WTC11 (cell line): ENCODE measurements at regions not wholly inside any gene's neighbourhood (a gene's known extent, or its start where the extent isn't known, plus 50 kb on each side); places are given as distances from the start of the nearest gene placed in this dataset.

ENCODE experiments used
- ATAC-seq: fragments of 200-7000 bp; cut with Tn5 transposase; 2 replicates; pipeline ENCODE4 v1.10.0; 2021; ENCODE audit warnings: mild to moderate bottlenecking, moderate library complexity
- CTCF ChIA-PET: fragments of 300-600 bp; sonication (Branson Sonifier 250); formaldehyde crosslinking; loops from one replicate; lab custom pipeline; 2021; ENCODE audit warnings: antibody characterized with exemption; lab: Charles Lee
- POLR2A ChIA-PET: fragments of 350-600 bp; sonication (Branson Sonifier 250); formaldehyde crosslinking; loops from one replicate; lab custom pipeline; 2021; ENCODE audit warnings: antibody characterized with exemption; lab: Charles Lee
- DNase-seq: peaks from one replicate; pipeline ENCODE4 v3.0.0; 2021; ENCODE audit warnings: low spot score
- H3K27ac Mint-ChIP-seq: 2 replicates; pipeline ENCODE4 v1.8.0; 2021; ENCODE audit warnings: mixed read lengths
- H3K27me3 Mint-ChIP-seq: 2 replicates; pipeline ENCODE4 v1.8.0; 2021; ENCODE audit warnings: low read depth, mild to moderate bottlenecking, moderate library complexity, mixed read lengths
- H3K36me3 Mint-ChIP-seq: 2 replicates; pipeline ENCODE4 v1.8.0; 2021; ENCODE audit warnings: mixed read lengths
- H3K4me1 Mint-ChIP-seq: 2 replicates; pipeline ENCODE4 v1.8.0; 2022; ENCODE audit warnings: mixed read lengths
- H3K4me3 Mint-ChIP-seq: 2 replicates; pipeline ENCODE4 v1.8.0; 2021; ENCODE audit warnings: mild to moderate bottlenecking, moderate library complexity, mixed read lengths
- H3K9me3 Mint-ChIP-seq: 2 replicates; pipeline ENCODE4 v1.8.0; 2021; ENCODE audit warnings: mixed read lengths
- CDX4 ChIP-seq: fragments of 250-450 bp; sonication (Bioruptor Pico); IDR thresholded peaks from 2 replicates; pipeline ENCODE4 v1.9.0; 2021; ENCODE audit warnings: moderate library complexity, mild to moderate bottlenecking, inconsistent platforms, borderline replicate concordance
- CREB1 ChIP-seq: sonication (generic); formaldehyde crosslinking; IDR thresholded peaks from 2 replicates; pipeline ENCODE4 v1.8.0; 2023; ENCODE audit warnings: mild to moderate bottlenecking, missing genetic modification reagents
- CTCF ChIP-seq: fragments of 200-600 bp; IDR thresholded peaks from 2 replicates; pipeline ENCODE4 v1.8.0; 2022; ENCODE audit warnings: antibody characterized with exemption
- E2F5 ChIP-seq: sonication (generic); formaldehyde crosslinking; IDR thresholded peaks from 2 replicates; pipeline ENCODE4 v1.8.1; 2022; ENCODE audit warnings: mild to moderate bottlenecking, moderate library complexity, missing genetic modification reagents
- ELF4 ChIP-seq: sonication (generic); formaldehyde crosslinking; IDR thresholded peaks from 2 replicates; pipeline ENCODE4 v1.8.1; 2022; ENCODE audit warnings: low read depth, mild to moderate bottlenecking, moderate library complexity, missing genetic modification reagents
- ERG ChIP-seq: fragments of 250-450 bp; sonication (Bioruptor Pico); IDR thresholded peaks from 2 replicates; pipeline ENCODE4 v1.8.0; 2021; ENCODE audit warnings: mild to moderate bottlenecking
- GRHL2 ChIP-seq: fragments of 250-450 bp; sonication (Bioruptor Pico); IDR thresholded peaks from 2 replicates; pipeline ENCODE4 v1.8.0; 2022; ENCODE audit warnings: mild to moderate bottlenecking, moderate library complexity; ENCODE audit not compliant: insufficient replicate concordance, severe bottlenecking
- MLX ChIP-seq: sonication (generic); formaldehyde crosslinking; IDR thresholded peaks from 2 replicates; pipeline ENCODE4 v1.8.1; 2023; ENCODE audit warnings: mild to moderate bottlenecking, missing genetic modification reagents, moderate library complexity
- MXD4 ChIP-seq: fragments of 250-450 bp; sonication (Bioruptor Pico); IDR thresholded peaks from 2 replicates; pipeline ENCODE4 v1.8.0; 2021; ENCODE audit warnings: mild to moderate bottlenecking, moderate library complexity, borderline replicate concordance
- NR2C2 ChIP-seq: sonication (generic); formaldehyde crosslinking; IDR thresholded peaks from 2 replicates; pipeline ENCODE4 v1.8.0; 2022; ENCODE audit warnings: mild to moderate bottlenecking, missing genetic modification reagents
- NR3C1 ChIP-seq: sonication (generic); formaldehyde crosslinking; conservative IDR thresholded peaks from 2 replicates; pipeline ENCODE4 v1.8.1; 2023; ENCODE audit warnings: low read depth, mild to moderate bottlenecking, missing genetic modification reagents
- OVOL2 ChIP-seq: fragments of 250-450 bp; sonication (Bioruptor Pico); IDR thresholded peaks from 2 replicates; pipeline ENCODE4 v1.9.0; 2021; ENCODE audit warnings: mild to moderate bottlenecking, borderline replicate concordance
- PREB ChIP-seq: sonication (generic); formaldehyde crosslinking; IDR thresholded peaks from 2 replicates; pipeline ENCODE4 v1.8.1; 2022; ENCODE audit warnings: mild to moderate bottlenecking, missing genetic modification reagents, moderate library complexity, borderline replicate concordance
- STAT6 ChIP-seq: sonication (generic); formaldehyde crosslinking; conservative IDR thresholded peaks from 2 replicates; pipeline ENCODE4 v1.8.1; 2023; ENCODE audit warnings: mild to moderate bottlenecking, low read depth, missing genetic modification reagents, moderate library complexity
- TEAD4 ChIP-seq: sonication (generic); formaldehyde crosslinking; IDR thresholded peaks from 2 replicates; pipeline ENCODE4 v1.8.0; 2022; ENCODE audit warnings: mild to moderate bottlenecking, missing genetic modification reagents
- USF2 ChIP-seq: sonication (generic); formaldehyde crosslinking; IDR thresholded peaks from 2 replicates; pipeline ENCODE4 v1.8.1; 2023; ENCODE audit warnings: mild to moderate bottlenecking, missing genetic modification reagents, moderate library complexity
- ZNF263 ChIP-seq: sonication (generic); formaldehyde crosslinking; IDR thresholded peaks from 2 replicates; pipeline ENCODE4 v1.8.1; 2022; ENCODE audit warnings: low read depth, mild to moderate bottlenecking, moderate library complexity, missing genetic modification reagents
- ZNF532 ChIP-seq: fragments of 250-450 bp; sonication (Bioruptor Pico); IDR thresholded peaks from 2 replicates; pipeline ENCODE4 v1.9.0; 2021; ENCODE audit warnings: mild to moderate bottlenecking, borderline replicate concordance

GRCh38 chr9:82164159-82164558 is 175.6 kb downstream of the SPATA31D1 start (continued):
- TF ChIP-seq STAT6 (no peak), USF2 (no peak), CREB1 (CRISPR knock-in tag) (no peak), CDX4 (CRISPR knock-in tag) (no peak), PREB (no peak), GRHL2 (CRISPR knock-in tag) (no peak), TEAD4 (CRISPR knock-in tag) (no peak), ERG (CRISPR knock-in tag) (no peak), MLX (CRISPR knock-in tag) (no peak), ZNF263 (CRISPR knock-in tag) (no peak), OVOL2 (no peak), E2F5 (no peak)

GRCh38 chr9:82167296-82167695 is 178.7 kb downstream of the SPATA31D1 start:
- H3K36me3 Mint-ChIP-seq: no peaks in the 10 kb centered on the region
- TF ChIP-seq ELF4 (CRISPR knock-in tag): no peak
- TF ChIP-seq, all 79 proteins: peak for 0
- POLR2A ChIA-PET: no interaction called here
- no peak overlapping the region for H3K4me3 Mint-ChIP-seq
- no peaks in the 10 kb centered on the region; the same call in 1 of the 2 replicates for H3K27me3 Mint-ChIP-seq
- no peak overlapping the region for H3K27ac Mint-ChIP-seq
- DNase-seq: no peak
- H3K4me1 Mint-ChIP-seq: peaks cover 21% of the 10 kb centered on the region
- CTCF ChIA-PET: no interaction called here
- no peak for ATAC-seq
- peaks cover 10% of the 10 kb centered on the region for H3K9me3 Mint-ChIP-seq

GRCh38 chr9:82168585-82168984 is 180.0 kb downstream of the SPATA31D1 start:
- Mint-ChIP-seq H3K36me3 (no peaks in the 10 kb centered on the region), H3K9me3 (peaks cover 10% of the 10 kb centered on the region), H3K4me1 (peaks cover 26% of the 10 kb centered on the region), H3K27me3 (no peaks in the 10 kb centered on the region; the same call in 1 of the 2 replicates), H3K4me3 (no peak overlapping the region), H3K27ac (no peak overlapping the region)
- ChIA-PET CTCF (no interaction called here), POLR2A (no interaction called here)
- DNase-seq (no peak), ATAC-seq (no peak)
- TF ChIP-seq ZNF532 (no peak), CTCF (no peak), NR3C1 (CRISPR knock-in tag) (no peak), MXD4 (CRISPR knock-in tag) (no peak), NR2C2 (no peak)
